Liver (tissue), 8 donors: ENCODE measurements at regions not wholly inside any gene's neighbourhood (a gene's known extent, or its start where the extent isn't known, plus 50 kb on each side); places are given as distances from the start of the nearest gene placed in this dataset.

Experiments used
- DNase-seq: peaks from one replicate; pipeline ENCODE4 v3.0.0-alpha.2; 2017; ENCODE audit warnings: low spot score
- H3K27ac ChIP-seq, 2 donors: one replicate each; pipeline ENCODE4 v1.7.0; 2013; ENCODE audit warnings: inconsistent platforms in 2 of 2, low read length in 2 of 2, control low read depth in 1 of 2, low read depth in 1 of 2, mild to moderate bottlenecking in 1 of 2
- H3K27me3 ChIP-seq, 4 donors: one replicate each; pipeline versions ENCODE4 v1.6.1 to v1.7.0; 2013; ENCODE audit warnings: low read length in 3 of 4, inconsistent platforms in 1 of 4, mild to moderate bottlenecking in 1 of 4, moderate library complexity in 1 of 4; ENCODE audit not compliant: control insufficient read depth in 4 of 4, insufficient read depth in 4 of 4
- H3K36me3 ChIP-seq, 4 donors: one replicate each; pipeline versions ENCODE4 v1.6.1 to v1.7.0; 2013; ENCODE audit warnings: low read length in 3 of 4, mild to moderate bottlenecking in 3 of 4, low read depth in 1 of 4, moderate library complexity in 1 of 4; ENCODE audit not compliant: control insufficient read depth in 4 of 4, insufficient read depth in 3 of 4
- H3K4me1 ChIP-seq, 4 donors: one replicate each; pipeline versions ENCODE4 v1.6.1 to v1.7.0; 2013; ENCODE audit warnings: low read length in 3 of 4, mild to moderate bottlenecking in 3 of 4, moderate library complexity in 1 of 4; ENCODE audit not compliant: control insufficient read depth in 4 of 4, insufficient read depth in 4 of 4
- H3K4me3 ChIP-seq, 3 donors: one replicate each; pipeline versions ENCODE4 v1.6.1 to v1.7.0; 2013; ENCODE audit warnings: low read length in 3 of 3, control low read depth in 1 of 3, low read depth in 1 of 3, mild to moderate bottlenecking in 1 of 3
- H3K9ac ChIP-seq, 2 donors: one replicate each; pipeline ENCODE4 v1.7.0; 2013; ENCODE audit warnings: low read length in 2 of 2, mild to moderate bottlenecking in 2 of 2, moderate library complexity in 2 of 2, control low read depth in 1 of 2, low read depth in 1 of 2
- H3K9me3 ChIP-seq, 4 donors: one replicate each; pipeline versions ENCODE4 v1.6.1 to v1.7.0; 2013; ENCODE audit warnings: low read length in 3 of 4; ENCODE audit not compliant: control insufficient read depth in 4 of 4
- CTCF ChIP-seq: fragments of 150-350 bp; IDR thresholded peaks from 2 replicates; pipeline ENCODE4 v1.5.1; 2017; ENCODE audit warnings: improper control_type of control experiment, low read depth, low read length; ENCODE audit not compliant: missing input control
- EGR1 ChIP-seq, 2 donors: IDR thresholded peaks; 2 replicates each; pipeline ENCODE4 v1.6.1; 2016 to 2018; ENCODE audit warnings: antibody characterized with exemption in 2 of 2, low read depth in 2 of 2
- FOXA1 ChIP-seq: IDR thresholded peaks from 2 replicates; pipeline ENCODE4 v1.6.1; 2016; ENCODE audit warnings: antibody characterized with exemption
- FOXA2 ChIP-seq: IDR thresholded peaks from 2 replicates; pipeline ENCODE4 v1.6.1; 2016; ENCODE audit warnings: antibody characterized with exemption
- HNF4A ChIP-seq, 2 donors: conservative IDR thresholded peaks; 2 replicates each; pipeline ENCODE4 v1.6.1; 2016; ENCODE audit warnings: antibody characterized with exemption in 2 of 2, mild to moderate bottlenecking in 2 of 2
- HNF4G ChIP-seq: IDR thresholded peaks from 2 replicates; pipeline ENCODE4 v1.6.1; 2016; ENCODE audit warnings: antibody characterized with exemption
- JUND ChIP-seq, 2 donors: IDR thresholded peaks; 2 replicates each; pipeline ENCODE4 v1.6.1; 2016; ENCODE audit warnings: antibody characterized with exemption in 2 of 2
- MAX ChIP-seq: IDR thresholded peaks from 2 replicates; pipeline ENCODE4 v1.6.1; 2016; ENCODE audit warnings: antibody characterized with exemption
- RAD21 ChIP-seq, 2 donors: IDR thresholded peaks; 2 replicates each; pipeline ENCODE4 v1.6.1; 2016; ENCODE audit warnings: antibody characterized with exemption in 2 of 2, mild to moderate bottlenecking in 2 of 2
- REST ChIP-seq: IDR thresholded peaks from 2 replicates; pipeline ENCODE4 v1.6.1; 2016; ENCODE audit warnings: antibody characterized with exemption, mild to moderate bottlenecking
- RXRA ChIP-seq, 2 donors: IDR thresholded peaks; 2 replicates each; pipeline ENCODE4 v1.6.1; 2017 to 2018; ENCODE audit warnings: antibody characterized with exemption in 2 of 2, mild to moderate bottlenecking in 1 of 2
- SP1 ChIP-seq: IDR thresholded peaks from 2 replicates; pipeline ENCODE4 v1.6.1; 2018; ENCODE audit warnings: antibody characterized with exemption, mild to moderate bottlenecking
- TAF1 ChIP-seq: conservative IDR thresholded peaks from 2 replicates; pipeline ENCODE4 v1.6.1; 2016; ENCODE audit warnings: antibody characterized with exemption, mild to moderate bottlenecking
- WGBS: extraction: QIAGEN DNeasy Blood & Tissue Kit; methylation state at CpG from one replicate; pipeline ENCODE4 v1.1.7; 2013; 5-methylcytosine and 5-hydroxymethylcytosine counted together
- TF ChIP-seq, protein P1 (sequence below): IDR thresholded peaks from 2 replicates; pipeline ENCODE4 v1.6.1; 2016; ENCODE audit warnings: antibody characterized with exemption
- donor health status: healthy.
- donor health status: healthy.
- donor health status: healthy.
- donor health status: healthy.
- donor health status: healthy.

DNA sequence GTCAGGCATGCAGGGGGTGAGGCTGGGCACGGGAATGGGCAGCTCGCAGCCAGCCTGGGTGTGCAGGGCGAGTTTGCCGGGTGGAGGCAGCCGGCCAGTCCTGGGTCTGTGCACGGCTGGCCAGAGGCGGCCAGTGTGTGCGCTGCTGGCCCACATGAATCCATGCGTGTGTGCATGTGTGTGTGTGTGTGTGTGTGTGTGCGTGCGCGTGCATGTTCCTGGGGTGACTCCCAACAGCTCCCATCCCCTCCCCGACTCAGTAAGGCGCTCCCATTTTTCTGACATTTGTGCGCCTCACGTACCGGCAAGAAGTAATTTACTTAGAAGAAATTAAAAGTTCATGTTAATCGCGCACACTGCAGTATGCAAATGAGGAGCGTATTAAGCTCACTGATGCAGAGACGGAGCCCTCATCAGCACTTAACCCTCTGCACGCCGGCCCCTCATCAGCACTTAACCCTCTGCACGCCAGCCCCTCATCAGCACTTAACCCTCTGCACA is 55.4 kb upstream of the ACSF3 start:
- Histone ChIP-seq H3K9me3 (no peaks in the 10 kb centered on the region), H3K4me3 (no peak overlapping the region), H3K36me3 (no peaks in the 10 kb centered on the region), H3K4me1 (no peaks in the 10 kb centered on the region), H3K9ac (no peak overlapping the region), H3K27ac (no peak overlapping the region), H3K27me3 (no peaks in the 10 kb centered on the region)
- no peak for DNase-seq
- no peak for TF ChIP-seq RAD21 (IDR thresholded peaks at IDR 0.05)
- WGBS = 64% methylated on average over 24 of the region's 24 CpGs

GRCh38 chr16:89038811-89039735 is 54.6 kb upstream of the ACSF3 start:
- WGBS = 80% methylated on average over 29 of the region's 29 CpGs
- no peak for TF ChIP-seq RAD21 (IDR thresholded peaks at IDR 0.05)
- TF ChIP-seq CTCF = no peak
- TF ChIP-seq HNF4A (conservative IDR thresholded peaks at IDR 0.05) = no peak
- TF ChIP-seq HNF4G = no peak
- TF ChIP-seq REST = no peak
- no peak for TF ChIP-seq TAF1
- no peak for TF ChIP-seq FOXA2
- no peak for TF ChIP-seq SP1
- no peak for TF ChIP-seq RXRA (IDR thresholded peaks at IDR 0.05)
- TF ChIP-seq, protein P1, sequence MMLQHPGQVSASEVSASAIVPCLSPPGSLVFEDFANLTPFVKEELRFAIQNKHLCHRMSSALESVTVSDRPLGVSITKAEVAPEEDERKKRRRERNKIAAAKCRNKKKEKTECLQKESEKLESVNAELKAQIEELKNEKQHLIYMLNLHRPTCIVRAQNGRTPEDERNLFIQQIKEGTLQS = no peak
- no peak for TF ChIP-seq FOXA1
- no peak for TF ChIP-seq EGR1 (IDR thresholded peaks at IDR 0.05; ENCODE audit: low read depth in 2 of 2)
- TF ChIP-seq MAX = no peak
- TF ChIP-seq JUND (IDR thresholded peaks at IDR 0.05) = no peak
- no peaks in the 10 kb centered on the region for H3K27me3 ChIP-seq
- H3K9ac ChIP-seq = no peak overlapping the region
- no peaks in the 10 kb centered on the region for H3K4me1 ChIP-seq
- no peak overlapping the region for H3K4me3 ChIP-seq
- no peak for DNase-seq
- no peak overlapping the region for H3K27ac ChIP-seq
- no peaks in the 10 kb centered on the region for H3K9me3 ChIP-seq
- H3K36me3 ChIP-seq = no peaks in the 10 kb centered on the region
